Trophoblast cell (in vitro differentiated cells and primary cell): ENCODE measurements at regions not wholly inside any gene's neighbourhood (a gene's known extent, or its start where the extent isn't known, plus 50 kb on each side); places are given as distances from the start of the nearest gene placed in this dataset.
"Not testable (repeated sequence)": the region's sequence is repeated elsewhere in the genome, so short reads cannot be mapped to it uniquely, and the experiment has no call there.

Experiments used
- DNase-seq, 2 donors: peaks; one replicate each; pipeline ENCODE4 v3.0.0-alpha.2; 2016
- H2AFZ ChIP-seq: 2 replicates; pipeline ENCODE4 v1.6.1; 2013; ENCODE audit warnings: low read length, moderate library complexity, mild to moderate bottlenecking; ENCODE audit not compliant: insufficient read depth, poor library complexity
- H2AK5ac ChIP-seq: 2 replicates; pipeline ENCODE4 v1.6.1; 2013; ENCODE audit warnings: mild to moderate bottlenecking, low read length
- H2BK120ac ChIP-seq: 2 replicates; pipeline ENCODE4 v1.6.1; 2013; ENCODE audit warnings: low read length, mild to moderate bottlenecking, moderate library complexity; ENCODE audit not compliant: insufficient read depth, poor library complexity
- H2BK12ac ChIP-seq: 2 replicates; pipeline ENCODE4 v1.6.1; 2013; ENCODE audit warnings: mild to moderate bottlenecking, low read length, moderate library complexity
- H2BK5ac ChIP-seq: 2 replicates; pipeline ENCODE4 v1.6.1; 2013; ENCODE audit warnings: low read length, low read depth, moderate library complexity, mild to moderate bottlenecking; ENCODE audit not compliant: poor library complexity
- H3K14ac ChIP-seq: 2 replicates; pipeline ENCODE4 v1.6.1; 2013; ENCODE audit warnings: mild to moderate bottlenecking, low read length
- H3K18ac ChIP-seq: 2 replicates; pipeline ENCODE4 v1.6.1; 2013; ENCODE audit warnings: mild to moderate bottlenecking, low read length
- H3K23ac ChIP-seq: 2 replicates; pipeline ENCODE4 v1.6.1; 2013; ENCODE audit warnings: low read length
- H3K27ac ChIP-seq: 2 replicates; pipeline ENCODE4 v1.5.1; 2013; ENCODE audit warnings: low read depth, mild to moderate bottlenecking, inconsistent platforms, low read length, moderate library complexity
- H3K27me3 ChIP-seq: 2 replicates; pipeline ENCODE4 v1.6.1; 2013; ENCODE audit warnings: inconsistent platforms, mild to moderate bottlenecking, low read length, moderate library complexity; ENCODE audit not compliant: insufficient read depth
- H3K36me3 ChIP-seq, 2 experiments: 1 replicate in 1 of 2; 2 replicates in 1 of 2; pipeline ENCODE4 v1.6.1; 2013; ENCODE audit warnings: low read length in 2 of 2, mild to moderate bottlenecking in 2 of 2, moderate library complexity in 1 of 2; ENCODE audit not compliant: insufficient read depth in 2 of 2, control insufficient read depth in 1 of 2
- H3K4ac ChIP-seq: 2 replicates; pipeline ENCODE4 v1.6.1; 2013; ENCODE audit warnings: low read depth, mild to moderate bottlenecking, low read length, moderate library complexity
- H3K4me1 ChIP-seq, 2 experiments: 1 replicate in 1 of 2; 2 replicates in 1 of 2; pipeline ENCODE4 v1.6.1; 2013; ENCODE audit warnings: low read length in 2 of 2, mild to moderate bottlenecking in 2 of 2, moderate library complexity in 1 of 2; ENCODE audit not compliant: insufficient read depth in 2 of 2, control insufficient read depth in 1 of 2
- H3K4me2 ChIP-seq: 2 replicates; pipeline ENCODE4 v1.6.1; 2013; ENCODE audit warnings: inconsistent platforms, mild to moderate bottlenecking, low read length, moderate library complexity
- H3K4me3 ChIP-seq: 2 replicates; pipeline ENCODE4 v1.5.1; 2013; ENCODE audit warnings: mild to moderate bottlenecking, low read depth, low read length, inconsistent platforms
- H3K79me1 ChIP-seq: one replicate; pipeline ENCODE4 v1.6.1; 2013; ENCODE audit warnings: low read length
- H3K79me2 ChIP-seq: 2 replicates; pipeline ENCODE4 v1.6.1; 2013; ENCODE audit warnings: low read length, mild to moderate bottlenecking; ENCODE audit not compliant: control insufficient read depth, insufficient read depth, poor library complexity
- H3K9ac ChIP-seq: 2 replicates; pipeline ENCODE4 v1.6.1; 2013; ENCODE audit warnings: mild to moderate bottlenecking, low read length
- H3K9me3 ChIP-seq: 2 replicates; pipeline ENCODE4 v1.6.1; 2013; ENCODE audit warnings: low read depth, mild to moderate bottlenecking, control low read depth, inconsistent platforms, low read length; ENCODE audit not compliant: insufficient read depth
- H4K12ac ChIP-seq: 2 replicates; pipeline ENCODE4 v1.6.1; 2013; ENCODE audit warnings: low read depth, mild to moderate bottlenecking, low read length, moderate library complexity
- H4K8ac ChIP-seq: 2 replicates; pipeline ENCODE4 v1.6.1; 2013; ENCODE audit warnings: low read depth, mild to moderate bottlenecking, low read length, moderate library complexity
- H4K91ac ChIP-seq: one replicate; pipeline ENCODE4 v1.6.1; 2013; ENCODE audit warnings: low read depth, mild to moderate bottlenecking, low read length, moderate library complexity
- whole genome bisulfite sequencing: extraction: QIAGEN DNeasy Blood & Tissue Kit; methylation state at CpG from one replicate; pipeline ENCODE4 v1.1.7; 2013; ENCODE audit warnings: missing lambda C conversion rate; ENCODE audit not compliant: insufficient read length, insufficient coverage; ENCODE audit errors: extremely low coverage; 5-methylcytosine and 5-hydroxymethylcytosine counted together

GRCh38 chr1:233465745-233466343 is 138.3 kb downstream of the MAP3K21 start:
- Histone ChIP-seq H3K36me3 (no peaks in the 10 kb centered on the region), H3K14ac (no peak overlapping the region), H3K4me1 (no peaks in the 10 kb centered on the region), H3K9me3 (peaks cover 7% of the 10 kb centered on the region), H3K79me1 (no peaks in the 10 kb centered on the region), H3K9ac (no peak overlapping the region), H2BK12ac (no peak overlapping the region), H2AK5ac (no peak overlapping the region), H3K27ac (no peak overlapping the region), H3K23ac (no peak overlapping the region), H3K27me3 (no peaks in the 10 kb centered on the region), H3K4ac (no peak overlapping the region), H3K4me3 (no peak overlapping the region), H4K91ac (no peak overlapping the region), H3K18ac (no peak overlapping the region), H4K12ac (no peak overlapping the region), H2BK120ac (no peak overlapping the region), H3K4me2 (no peak overlapping the region), H2BK5ac (no peak overlapping the region), H2AFZ (no peak overlapping the region), H3K79me2 (no peaks in the 10 kb centered on the region), H4K8ac (no peak overlapping the region)
- no peak for DNase-seq
- no CpG with 5 or more reads among the region's 34 CpGs for whole genome bisulfite sequencing

GRCh38 chr1:233470741-233471499 is 143.0 kb upstream of the KCNK1 start:
- H3K9ac ChIP-seq = no peak overlapping the region
- H3K14ac ChIP-seq = no peak overlapping the region
- H2BK5ac ChIP-seq = no peak overlapping the region
- H3K18ac ChIP-seq = no peak overlapping the region
- no peak overlapping the region for H4K91ac ChIP-seq
- no peak overlapping the region for H4K12ac ChIP-seq
- H3K4ac ChIP-seq = no peak overlapping the region
- no peak overlapping the region for H3K27ac ChIP-seq
- no peaks in the 10 kb centered on the region for H3K79me1 ChIP-seq
- WGBS = no CpG with 5 or more reads among the region's 6 CpGs
- H3K23ac ChIP-seq = no peak overlapping the region
- no peak for DNase-seq
- H2AK5ac ChIP-seq = no peak overlapping the region
- H3K4me2 ChIP-seq = no peak overlapping the region
- no peak overlapping the region for H2BK120ac ChIP-seq
- H3K27me3 ChIP-seq = no peaks in the 10 kb centered on the region
- no peaks in the 10 kb centered on the region for H3K36me3 ChIP-seq
- peaks cover 6% of the 10 kb centered on the region for H3K9me3 ChIP-seq
- H2BK12ac ChIP-seq = no peak overlapping the region
- H4K8ac ChIP-seq = no peak overlapping the region
- H3K4me1 ChIP-seq = no peaks in the 10 kb centered on the region
- H3K4me3 ChIP-seq = no peak overlapping the region
- no peak overlapping the region for H2AFZ ChIP-seq
- H3K79me2 ChIP-seq = no peaks in the 10 kb centered on the region

DNA sequence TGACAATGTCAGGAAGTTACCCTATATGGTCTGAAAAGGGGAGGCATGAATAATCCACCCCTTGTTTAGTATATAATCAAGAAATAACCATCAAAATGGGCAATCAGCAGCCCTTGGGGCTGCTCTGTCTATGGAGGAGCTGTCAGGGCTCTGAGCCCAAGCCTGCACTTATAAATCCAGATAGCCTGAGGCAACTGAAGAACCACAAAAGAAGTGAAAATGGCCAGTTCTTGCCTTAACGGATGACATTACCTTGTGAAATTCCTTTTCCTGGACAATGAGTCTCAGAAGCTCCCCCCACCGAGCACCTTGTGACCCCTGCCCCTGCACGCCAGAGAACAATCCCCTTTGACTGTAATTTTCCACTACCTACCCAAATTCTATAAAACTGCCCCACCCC is 142.1 kb upstream of the KCNK1 start:
- not testable (repeated sequence) for H3K4me2 ChIP-seq, H3K27ac ChIP-seq, H4K12ac ChIP-seq, H3K4me3 ChIP-seq, H4K8ac ChIP-seq, H2AK5ac ChIP-seq, H2BK120ac ChIP-seq, H3K18ac ChIP-seq, H3K9me3 ChIP-seq, H3K36me3 ChIP-seq, H3K23ac ChIP-seq, H3K27me3 ChIP-seq, H4K91ac ChIP-seq, H2AFZ ChIP-seq, H2BK5ac ChIP-seq, H3K14ac ChIP-seq, DNase-seq, H2BK12ac ChIP-seq, H3K79me1 ChIP-seq, H3K79me2 ChIP-seq, H3K9ac ChIP-seq, H3K4ac ChIP-seq, H3K4me1 ChIP-seq
- no CpG with 5 or more reads among the region's 3 CpGs for WGBS

DNA sequence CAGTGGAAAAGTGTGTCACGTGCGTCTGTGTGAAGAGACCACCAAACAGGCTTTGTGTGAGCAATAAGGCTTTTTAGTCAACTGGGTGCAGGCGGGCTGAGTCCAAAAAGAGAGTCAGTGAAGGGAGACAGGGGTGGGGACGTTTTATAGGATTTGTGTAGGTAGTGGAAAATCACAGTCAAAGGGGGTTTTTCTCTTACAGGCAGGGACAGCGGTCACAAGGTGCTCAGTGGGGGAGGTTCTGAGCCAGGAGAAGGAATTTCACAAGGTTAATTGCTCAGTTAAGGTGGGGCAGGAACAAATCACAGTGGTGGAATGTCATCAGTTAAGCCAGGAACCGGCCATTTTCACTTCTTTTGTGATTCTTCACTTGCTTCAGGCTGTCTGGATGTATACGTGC is 141.1 kb upstream of the KCNK1 start:
- not testable (repeated sequence) for H3K27ac ChIP-seq, H3K4me2 ChIP-seq, H4K12ac ChIP-seq, H3K79me2 ChIP-seq, H2BK5ac ChIP-seq, H3K36me3 ChIP-seq, H3K4ac ChIP-seq, H2AK5ac ChIP-seq, H3K27me3 ChIP-seq, H2BK120ac ChIP-seq, H3K9ac ChIP-seq, DNase-seq, H3K4me3 ChIP-seq, H3K79me1 ChIP-seq, H3K18ac ChIP-seq, H3K9me3 ChIP-seq, H2AFZ ChIP-seq, H4K91ac ChIP-seq, H3K23ac ChIP-seq, H3K4me1 ChIP-seq, H4K8ac ChIP-seq, H3K14ac ChIP-seq, H2BK12ac ChIP-seq
- WGBS = no CpG with 5 or more reads among the region's 7 CpGs
